ENCODE measurements at regions not wholly inside any gene's neighbourhood (a gene's known extent, or its start where the extent isn't known, plus 50 kb on each side); places are given as distances from the start of the nearest gene placed in this dataset.

GRCh38 chrY:7684546-7684945, 773.0 kb upstream of the AMELY start:
- no peak for TF ChIP-seq CTCF (IDR thresholded peaks at IDR 0.05 in 8 of 11, conservative IDR thresholded peaks at IDR 0.05 in 3 of 11)
- no peak for TF ChIP-seq POLR2AphosphoS5 (IDR thresholded peaks at IDR 0.05)
- TF ChIP-seq POLR2A (IDR thresholded peaks at IDR 0.05): no peak
